SJSA1 (cell line): ENCODE measurements at regions not wholly inside any gene's neighbourhood (a gene's known extent, or its start where the extent isn't known, plus 50 kb on each side); places are given as distances from the start of the nearest gene placed in this dataset.
"Not testable (repeated sequence)": the region's sequence is repeated elsewhere in the genome, so short reads cannot be mapped to it uniquely, and the experiment has no call there.

Experiments
- DNase-seq, 2 experiments: peaks; one replicate each; pipeline ENCODE4 v3.0.0-alpha.2; 2015 to 2020; ENCODE audit warnings: low spot score in 2 of 2, low read depth in 1 of 2
- H3K27ac ChIP-seq: fragments of 250-450 bp; sonication (Bioruptor Pico); 2 replicates; pipeline ENCODE4 v1.5.1; 2020; ENCODE audit warnings: mild to moderate bottlenecking, moderate library complexity
- H3K27me3 ChIP-seq: fragments of 250-450 bp; sonication (Bioruptor Pico); replicated peaks from 2 replicates; pipeline ENCODE4 v1.5.1; 2020; ENCODE audit warnings: mild to moderate bottlenecking, moderate library complexity
- H3K36me3 ChIP-seq: fragments of 250-450 bp; sonication (Bioruptor Pico); 2 replicates; pipeline ENCODE4 v1.5.1; 2020; ENCODE audit warnings: mild to moderate bottlenecking
- H3K4me1 ChIP-seq: fragments of 250-450 bp; sonication (Bioruptor Pico); replicated peaks from 2 replicates; pipeline ENCODE4 v1.6.1; 2021; ENCODE audit warnings: mild to moderate bottlenecking
- H3K4me3 ChIP-seq: fragments of 250-450 bp; sonication (Bioruptor Pico); 2 replicates; pipeline ENCODE4 v1.5.1; 2020; ENCODE audit warnings: mild to moderate bottlenecking
- H3K9me3 ChIP-seq: fragments of 250-450 bp; sonication (Bioruptor Pico); replicated peaks from 2 replicates; pipeline ENCODE4 v1.5.1; 2020; ENCODE audit warnings: mild to moderate bottlenecking

- DNase-seq, H3K27ac ChIP-seq, H3K9me3 ChIP-seq, H3K4me3 ChIP-seq, H3K4me1 ChIP-seq, H3K36me3 ChIP-seq, H3K27me3 ChIP-seq: not testable (repeated sequence)
These were observed 51.3 kb downstream of the NACA2 start for GRCh38 chr17:61539728-61540127.

- no peak overlapping the region for H3K4me3 ChIP-seq
- DNase-seq, result no peak
- no peaks in the 10 kb centered on the region for H3K36me3 ChIP-seq
- 0 out of 2 replicates have a peak, but pooled peaks cover 4% of the 10 kb centered on the region for H3K27me3 ChIP-seq
- no peak overlapping the region for H3K27ac ChIP-seq
- peaks cover 7% of the 10 kb centered on the region; the same call in 1 of the 2 replicates for H3K9me3 ChIP-seq
- H3K4me1 ChIP-seq, result 0 out of 2 replicates have a peak, but pooled peaks cover 4% of the 10 kb centered on the region
These were observed 52.5 kb downstream of the NACA2 start for GRCh38 chr17:61538480-61538879.

- no peak for DNase-seq
- H3K4me1 ChIP-seq, result peaks cover 4% of the 10 kb centered on the region; the same call in 1 of the 2 replicates
- no peaks in the 10 kb centered on the region for H3K27me3 ChIP-seq
- H3K36me3 ChIP-seq, result no peaks in the 10 kb centered on the region
- H3K4me3 ChIP-seq, result no peak overlapping the region
- H3K9me3 ChIP-seq, result peaks cover 7% of the 10 kb centered on the region; the same call in 1 of the 2 replicates
- H3K27ac ChIP-seq, result no peak overlapping the region
These were observed 53.7 kb downstream of the NACA2 start for GRCh38 chr17:61537264-61537771.

GRCh38 chr17:61536422-61536955 lies 54.5 kb downstream of the NACA2 start:
- Histone ChIP-seq H3K4me3 (peak overlapping the region; percentile 20), H3K9me3 (peaks cover 7% of the 10 kb centered on the region; the same call in 1 of the 2 replicates), H3K4me1 (peaks cover 7% of the 10 kb centered on the region; the same call in 1 of the 2 replicates), H3K36me3 (no peaks in the 10 kb centered on the region), H3K27ac (no peak overlapping the region), H3K27me3 (no peaks in the 10 kb centered on the region)
- peak in 1 of 2 experiments; percentile 21 for DNase-seq
